Common myeloid progenitor, CD34-positive (primary cell): ENCODE measurements at regions not wholly inside any gene's neighbourhood (a gene's known extent, or its start where the extent isn't known, plus 50 kb on each side); places are given as distances from the start of the nearest gene placed in this dataset.

Source experiments
- CTCF ChIA-PET: fragments of 350-600 bp; sonication (Branson Sonifier 250); formaldehyde crosslinking; loops from one replicate; lab custom pipeline; 2021; ENCODE audit warnings: antibody characterized with exemption; lab: Charles Lee
- POLR2A ChIA-PET: fragments of 350-600 bp; sonication (Branson Sonifier 250); formaldehyde crosslinking; loops from one replicate; lab custom pipeline; 2021; ENCODE audit warnings: antibody characterized with exemption; lab: Charles Lee
- DNase-seq, 3 donors: peaks; one replicate each; pipeline versions ENCODE4 v3.0.0 to v3.0.0-alpha.2; 2013
- H3K27ac ChIP-seq, 2 experiments: 1 replicate in 1 of 2; 2 replicates in 1 of 2; pipeline ENCODE4 v1.7.0; 2013; ENCODE audit warnings: inconsistent platforms in 2 of 2, low read length in 2 of 2, mild to moderate bottlenecking in 2 of 2, low read depth in 1 of 2, moderate library complexity in 1 of 2; ENCODE audit not compliant: severe bottlenecking in 2 of 2, insufficient read depth in 1 of 2, poor library complexity in 1 of 2
- H3K27me3 ChIP-seq, 5 experiments: replicated peaks in 2 of 5; 1 replicate in 3 of 5; 2 replicates in 2 of 5; pipeline versions ENCODE4 v1.6.1 to v1.7.0; 2013; ENCODE audit warnings: low read length in 4 of 5, mild to moderate bottlenecking in 2 of 5, moderate library complexity in 2 of 5, inconsistent platforms in 1 of 5; ENCODE audit not compliant: insufficient read depth in 5 of 5, control insufficient read depth in 4 of 5
- H3K36me3 ChIP-seq, 4 experiments: 1 replicate in 2 of 4; 2 replicates in 2 of 4; pipeline versions ENCODE4 v1.6.1 to v1.7.0; 2013; ENCODE audit warnings: low read length in 3 of 4, control low read depth in 1 of 4, mild to moderate bottlenecking in 1 of 4; ENCODE audit not compliant: control insufficient read depth in 4 of 4, insufficient read depth in 4 of 4
- H3K4me1 ChIP-seq, 4 experiments: 1 replicate in 3 of 4; 2 replicates in 1 of 4; pipeline versions ENCODE4 v1.6.1 to v1.7.1; 2013; ENCODE audit warnings: low read length in 3 of 4, mild to moderate bottlenecking in 3 of 4, control low read depth in 1 of 4, inconsistent platforms in 1 of 4, moderate library complexity in 1 of 4; ENCODE audit not compliant: control insufficient read depth in 4 of 4, insufficient read depth in 4 of 4; ENCODE audit errors: control extremely low read depth in 1 of 4
- H3K4me3 ChIP-seq, 7 experiments: 1 replicate in 4 of 7; 2 replicates in 3 of 7; pipeline versions ENCODE4 v1.5.1 to v1.7.0; 2013; ENCODE audit warnings: mild to moderate bottlenecking in 7 of 7, low read length in 6 of 7, moderate library complexity in 6 of 7, inconsistent platforms in 2 of 7, low read depth in 2 of 7, control low read depth in 1 of 7; ENCODE audit not compliant: insufficient read depth in 4 of 7, control insufficient read depth in 1 of 7; ENCODE audit errors: extremely low read depth in 1 of 7
- H3K9me3 ChIP-seq, 5 experiments: 1 replicate in 4 of 5; 2 replicates in 1 of 5; pipeline versions ENCODE4 v1.6.1 to v1.7.1; 2013; ENCODE audit warnings: low read length in 4 of 5, mild to moderate bottlenecking in 2 of 5, inconsistent platforms in 1 of 5, low read depth in 1 of 5, moderate library complexity in 1 of 5; ENCODE audit not compliant: control insufficient read depth in 4 of 5, insufficient read depth in 2 of 5; ENCODE audit errors: control extremely low read depth in 1 of 5
- WGBS: methylation state at CpG from one replicate; pipeline ENCODE4 v1.1.5; 2013; ENCODE audit not compliant: insufficient coverage; 5-methylcytosine and 5-hydroxymethylcytosine counted together

DNA sequence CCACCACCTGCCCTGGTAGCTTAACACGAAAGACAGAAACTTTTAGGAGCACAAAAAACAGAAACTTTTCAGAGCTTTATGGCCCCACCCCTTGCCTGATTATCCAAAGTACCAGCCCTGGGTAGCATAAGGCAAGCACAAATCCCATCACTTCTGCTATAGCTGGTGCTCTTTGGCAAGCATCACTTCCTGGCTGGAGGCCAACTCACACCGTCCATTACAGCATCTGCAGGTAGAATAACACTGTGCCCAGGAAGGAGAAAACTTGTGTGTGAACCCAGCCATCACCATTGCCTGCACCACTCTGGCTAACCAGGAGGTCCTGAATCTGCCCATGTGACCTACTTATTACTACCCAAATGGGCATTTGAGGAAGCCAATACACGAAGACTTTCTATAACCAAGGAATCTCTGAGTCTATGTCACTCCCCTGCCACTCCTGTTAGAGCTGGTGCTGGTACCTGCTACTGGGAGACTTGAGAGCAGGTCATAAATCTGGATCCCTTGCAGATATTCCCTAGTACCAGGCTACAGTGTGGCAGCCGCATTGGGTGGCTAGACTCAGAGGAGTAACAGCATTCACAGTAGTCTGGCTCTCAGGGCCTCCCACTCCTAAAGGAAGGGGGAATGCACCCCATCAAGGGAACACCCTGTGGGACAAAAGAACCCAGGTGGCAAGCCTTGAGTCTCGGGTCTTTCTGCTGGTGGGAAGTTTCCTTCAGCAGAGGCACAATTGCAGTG is 73.3 kb upstream of the AKAP13 start:
- DNase-seq = no peak
- POLR2A ChIA-PET = interaction anchor here (0.5 to 1.1 kb wide), 3 partner anchors 8 to 18 kb away, joined by 3 to 5 read pairs (median 3); no protein-coding TSS in a partner anchor
- no peaks in the 10 kb centered on the region for H3K4me1 ChIP-seq
- no peak overlapping the region for H3K27ac ChIP-seq
- 91% methylated on average over 5 of the region's 5 CpGs for WGBS
- no peaks in the 10 kb centered on the region for H3K36me3 ChIP-seq
- no peak overlapping the region for H3K4me3 ChIP-seq
- H3K9me3 ChIP-seq = peaks cover 0 to 11% (median 0%) of the 10 kb centered on the region in 5 experiments
- no peaks in the 10 kb centered on the region for H3K27me3 ChIP-seq
- CTCF ChIA-PET = interaction anchor here (1.1 to 3.5 kb wide), 2 partner anchors 8 to 11 kb away, joined by 3 to 8 read pairs; no protein-coding TSS in a partner anchor

DNA sequence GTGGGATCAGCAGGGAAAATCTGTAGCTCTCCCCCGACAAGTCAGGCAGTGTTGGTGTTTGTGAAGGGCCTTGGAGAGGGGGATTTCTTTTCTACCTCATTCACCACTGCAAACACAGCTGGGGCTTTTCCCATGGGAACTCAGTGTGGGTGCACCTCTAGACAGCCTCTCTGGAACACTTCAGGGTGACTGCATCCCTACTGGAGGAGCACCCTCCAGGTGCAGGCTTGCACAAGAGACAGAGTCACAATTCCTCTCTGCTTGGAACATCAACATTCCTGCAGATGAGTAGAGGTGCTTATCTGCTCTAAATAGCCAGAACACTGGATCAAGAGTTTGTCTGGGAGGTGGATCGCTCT is 72.7 kb upstream of the AKAP13 start:
- CTCF ChIA-PET = interaction anchor here (1.1 to 3.5 kb wide), 2 partner anchors 9 to 11 kb away, joined by 3 to 8 read pairs; no protein-coding TSS in a partner anchor
- no peak for DNase-seq
- POLR2A ChIA-PET = interaction anchor here (0.5 to 1.1 kb wide), 2 partner anchors 9 to 18 kb away, joined by 3 read pairs; no protein-coding TSS in a partner anchor
- no peak overlapping the region for H3K4me3 ChIP-seq
- H3K9me3 ChIP-seq = peaks cover 0 to 11% (median 0%) of the 10 kb centered on the region in 5 experiments
- H3K27ac ChIP-seq = no peak overlapping the region
- WGBS = 100% methylated on average over 1 of the region's 2 CpGs
- no peaks in the 10 kb centered on the region for H3K27me3 ChIP-seq
- H3K4me1 ChIP-seq = peaks cover 0 to 4% (median 0%) of the 10 kb centered on the region in 4 experiments
- H3K36me3 ChIP-seq = no peaks in the 10 kb centered on the region

DNA sequence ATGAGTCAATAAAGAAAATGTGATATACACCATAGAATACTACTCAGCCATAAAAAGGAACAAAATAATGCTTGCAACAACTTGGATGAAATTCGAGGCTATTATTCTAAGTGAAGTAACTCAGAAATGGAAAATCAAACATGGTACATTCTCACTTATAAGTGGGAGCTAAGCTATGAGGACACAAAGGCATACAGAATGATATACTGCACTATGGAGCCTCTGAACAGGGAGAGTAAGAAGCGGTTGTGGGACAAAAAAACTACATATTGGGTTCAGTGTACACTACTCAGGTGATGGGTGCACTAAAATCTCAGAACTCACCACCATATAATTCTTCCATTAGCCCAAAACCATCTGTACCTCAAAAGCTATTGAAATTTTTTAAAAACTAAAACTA is 68.8 kb upstream of the AKAP13 start:
- no CpG with 5 or more reads among the region's 2 CpGs for WGBS
- no peak for DNase-seq
- peaks cover 0 to 6% (median 0%) of the 10 kb centered on the region in 5 experiments for H3K9me3 ChIP-seq
- no peaks in the 10 kb centered on the region for H3K27me3 ChIP-seq
- ChIA-PET POLR2A (no interaction called here), CTCF (interaction anchor here (0.6 to 2.6 kb wide), 3 partner anchors 16 to 121 kb away, joined by 3 to 9 read pairs (median 4); no protein-coding TSS in a partner anchor)
- no peak overlapping the region for H3K4me3 ChIP-seq
- no peak overlapping the region for H3K27ac ChIP-seq
- no peaks in the 10 kb centered on the region for H3K36me3 ChIP-seq
- H3K4me1 ChIP-seq = peaks cover 0 to 12% (median 0%) of the 10 kb centered on the region in 4 experiments

DNA sequence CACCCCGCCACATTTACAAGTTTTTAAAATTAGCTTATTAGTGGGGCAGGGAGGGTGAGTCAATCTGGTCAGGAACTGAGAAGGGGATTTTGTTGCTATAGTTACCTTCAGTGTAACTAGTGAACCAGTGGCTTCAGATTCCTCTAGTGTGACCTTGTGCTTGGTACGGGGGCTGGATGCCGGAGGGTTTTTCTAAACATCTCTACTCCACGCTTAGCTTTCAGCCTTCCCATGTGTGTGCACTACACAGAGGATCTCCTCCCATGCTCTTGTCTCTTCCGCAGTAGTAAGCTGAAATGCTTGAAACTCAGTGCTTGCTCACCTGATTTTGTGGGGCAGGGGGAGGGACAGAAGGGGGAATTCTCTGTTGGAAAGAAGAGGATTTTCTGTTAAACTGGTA is 67.9 kb upstream of the AKAP13 start:
- peak in 2 of 3 donors; percentile 41 to 45 for DNase-seq
- H3K27ac ChIP-seq = no peak overlapping the region
- peaks cover 0 to 6% (median 0%) of the 10 kb centered on the region in 5 experiments for H3K9me3 ChIP-seq
- H3K4me3 ChIP-seq = no peak overlapping the region
- 87% methylated on average over 4 of the region's 5 CpGs for WGBS
- H3K27me3 ChIP-seq = no peaks in the 10 kb centered on the region
- no peaks in the 10 kb centered on the region for H3K36me3 ChIP-seq
- ChIA-PET CTCF (interaction anchor here (1.0 to 2.6 kb wide), 4 partner anchors 17 to 101 kb away, joined by 4 to 9 read pairs (median 8); no protein-coding TSS in a partner anchor), POLR2A (no interaction called here)
- H3K4me1 ChIP-seq = peaks cover 0 to 12% (median 0%) of the 10 kb centered on the region in 4 experiments

DNA sequence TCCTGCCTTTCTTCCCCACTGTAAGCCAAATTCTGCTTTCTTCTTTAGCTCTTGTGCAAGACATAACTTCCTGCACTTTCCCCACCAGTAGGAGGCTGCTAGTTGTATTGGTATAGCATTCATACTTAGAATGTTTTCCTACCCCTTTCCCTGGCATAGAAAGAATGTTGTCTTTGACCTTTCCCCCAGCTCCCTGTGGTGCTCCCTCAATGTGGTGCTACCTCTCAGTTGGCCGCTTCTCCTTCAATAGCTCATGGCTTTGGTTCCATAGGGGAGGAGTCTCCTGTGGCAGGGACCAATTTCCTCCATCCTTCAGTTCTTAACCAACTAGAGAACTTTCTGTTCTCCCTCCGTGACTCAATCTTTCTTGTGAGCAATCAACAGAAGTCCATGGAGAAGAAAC is 67.5 kb upstream of the AKAP13 start:
- Histone ChIP-seq H3K27ac (no peak overlapping the region), H3K4me3 (no peak overlapping the region), H3K4me1 (peaks cover 0 to 15% (median 0%) of the 10 kb centered on the region in 4 experiments), H3K27me3 (no peaks in the 10 kb centered on the region), H3K36me3 (no peaks in the 10 kb centered on the region), H3K9me3 (peaks cover 0 to 6% (median 0%) of the 10 kb centered on the region in 5 experiments)
- DNase-seq = no peak
- 100% methylated on average over 1 of the region's 2 CpGs for WGBS
- ChIA-PET POLR2A (no interaction called here), CTCF (interaction anchor here (0.9 to 2.6 kb wide), 5 partner anchors 16 to 100 kb away, joined by 3 to 9 read pairs (median 6); no protein-coding TSS in a partner anchor)

DNA sequence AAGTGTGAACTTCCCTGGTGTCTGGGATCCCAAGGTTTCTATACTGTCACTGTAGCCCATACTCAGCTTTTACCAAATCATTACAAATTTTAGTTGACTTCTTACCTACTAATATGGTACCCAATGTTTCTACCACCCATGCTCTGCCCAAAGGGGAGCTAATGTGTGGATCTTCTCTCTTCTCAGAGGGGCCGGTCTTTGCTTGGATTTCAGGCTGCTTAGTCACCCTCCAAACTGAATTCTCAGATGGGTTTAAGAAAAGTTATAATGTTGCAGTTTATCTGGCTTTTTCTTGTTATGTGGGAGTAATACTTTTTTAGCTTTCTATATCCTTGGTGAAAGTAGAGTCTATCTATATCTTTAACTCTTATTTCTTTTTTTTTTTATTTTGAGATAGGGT is 67.1 kb upstream of the AKAP13 start:
- Histone ChIP-seq H3K9me3 (peaks cover 0 to 6% (median 0%) of the 10 kb centered on the region in 5 experiments), H3K4me3 (no peak overlapping the region), H3K27me3 (no peaks in the 10 kb centered on the region), H3K27ac (no peak overlapping the region), H3K4me1 (peaks cover 0 to 19% (median 0%) of the 10 kb centered on the region in 4 experiments), H3K36me3 (no peaks in the 10 kb centered on the region)
- POLR2A ChIA-PET = no interaction called here
- no peak for DNase-seq
- CTCF ChIA-PET = interaction anchor here (0.6 to 2.6 kb wide), 5 partner anchors 16 to 611 kb away, joined by 3 to 9 read pairs (median 6); no protein-coding TSS in a partner anchor
- no CpG with 5 or more reads among the region's 1 CpG for WGBS

- H3K27ac ChIP-seq = no peak overlapping the region
- H3K9me3 ChIP-seq = peaks cover 0 to 6% (median 0%) of the 10 kb centered on the region in 5 experiments
- ChIA-PET POLR2A (no interaction called here), CTCF (interaction anchor here (0.6 to 2.6 kb wide), 4 partner anchors 18 to 612 kb away, joined by 3 to 9 read pairs (median 8); no protein-coding TSS in a partner anchor)
- no peak overlapping the region for H3K4me3 ChIP-seq
- H3K4me1 ChIP-seq = peaks cover 0 to 23% (median 1%) of the 10 kb centered on the region in 4 experiments
- DNase-seq = no peak
- no peaks in the 10 kb centered on the region for H3K36me3 ChIP-seq
- no CpG with 5 or more reads among the region's 3 CpGs for WGBS
- H3K27me3 ChIP-seq = no peaks in the 10 kb centered on the region
These were observed 66.3 kb upstream of the AKAP13 start for GRCh38 chr15:85314146-85314545.
